ENCODE measurements at regions not wholly inside any gene's neighbourhood (a gene's known extent, or its start where the extent isn't known, plus 50 kb on each side); places are given as distances from the start of the nearest gene placed in this dataset.

GRCh38 chr16:80900593-80900954, 96.2 kb upstream of the CDYL2 start:
- TF ChIP-seq, protein P1, sequence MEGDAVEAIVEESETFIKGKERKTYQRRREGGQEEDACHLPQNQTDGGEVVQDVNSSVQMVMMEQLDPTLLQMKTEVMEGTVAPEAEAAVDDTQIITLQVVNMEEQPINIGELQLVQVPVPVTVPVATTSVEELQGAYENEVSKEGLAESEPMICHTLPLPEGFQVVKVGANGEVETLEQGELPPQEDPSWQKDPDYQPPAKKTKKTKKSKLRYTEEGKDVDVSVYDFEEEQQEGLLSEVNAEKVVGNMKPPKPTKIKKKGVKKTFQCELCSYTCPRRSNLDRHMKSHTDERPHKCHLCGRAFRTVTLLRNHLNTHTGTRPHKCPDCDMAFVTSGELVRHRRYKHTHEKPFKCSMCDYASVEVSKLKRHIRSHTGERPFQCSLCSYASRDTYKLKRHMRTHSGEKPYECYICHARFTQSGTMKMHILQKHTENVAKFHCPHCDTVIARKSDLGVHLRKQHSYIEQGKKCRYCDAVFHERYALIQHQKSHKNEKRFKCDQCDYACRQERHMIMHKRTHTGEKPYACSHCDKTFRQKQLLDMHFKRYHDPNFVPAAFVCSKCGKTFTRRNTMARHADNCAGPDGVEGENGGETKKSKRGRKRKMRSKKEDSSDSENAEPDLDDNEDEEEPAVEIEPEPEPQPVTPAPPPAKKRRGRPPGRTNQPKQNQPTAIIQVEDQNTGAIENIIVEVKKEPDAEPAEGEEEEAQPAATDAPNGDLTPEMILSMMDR (IDR thresholded peaks at IDR 0.05), result no peak
- Histone ChIP-seq H3K4me3 (peak overlapping the region in 6 of 10 donors; percentile 26 to 39 (median 30)), H3K9me3 (no peaks in the 10 kb centered on the region), H3K27me3 (no peaks in the 10 kb centered on the region), H3K27ac (peak overlapping the region in 9 of 10 donors; percentile 9 to 80 (median 67)), H3K36me3 (no peaks in the 10 kb centered on the region), H3K4me1 (peaks cover 0 to 22% (median 14%) of the 10 kb centered on the region in 9 donors)
- WGBS, 2 donors, result 29 to 39% methylated on average over 8 of the region's 8 CpGs
- ATAC-seq, result no peak
- intact Hi-C loops (cut with DNase I), result loop anchor here in 1 of 10 donors (10.0 kb wide), 1 partner anchor 64 kb away; no protein-coding TSS in a partner anchor
- DNase-seq, result no peak

- H3K9me3 ChIP-seq, result no peaks in the 10 kb centered on the region
- DNase-seq (peak; percentile 83 to 87), ATAC-seq (peak; percentile 82 to 95 (median 94))
- intact Hi-C loops (cut with DNase I), result loop anchor here in 1 of 10 donors (10.0 kb wide), 1 partner anchor 65 kb away; no protein-coding TSS in a partner anchor
- 27 to 35% methylated on average over 11 of the region's 11 CpGs for WGBS, 2 donors
- TF ChIP-seq, protein P1 (IDR thresholded peaks at IDR 0.05), result no peak
- peak overlapping the region in 6 of 10 donors; percentile 26 to 39 (median 30) for H3K4me3 ChIP-seq
- peak overlapping the region in 9 of 10 donors; percentile 9 to 80 (median 67) for H3K27ac ChIP-seq
- H3K4me1 ChIP-seq, result peaks cover 0 to 22% (median 14%) of the 10 kb centered on the region in 9 donors
- no peaks in the 10 kb centered on the region for H3K27me3 ChIP-seq
- no peaks in the 10 kb centered on the region for H3K36me3 ChIP-seq
Observed at GRCh38 chr16:80899809-80900592, 95.6 kb upstream of the CDYL2 start.

GRCh38 chr16:80896776-80897175, 92.4 kb upstream of the CDYL2 start:
- Histone ChIP-seq H3K4me1 (peaks cover 0 to 22% (median 14%) of the 10 kb centered on the region in 9 donors), H3K9me3 (no peaks in the 10 kb centered on the region), H3K27me3 (no peaks in the 10 kb centered on the region), H3K4me3 (no peak overlapping the region), H3K27ac (no peak overlapping the region), H3K36me3 (no peaks in the 10 kb centered on the region)
- WGBS, 2 donors, result 76 to 89% methylated on average over 5 of the region's 5 CpGs
- intact Hi-C loops (cut with DNase I), result no loop called here
- TF ChIP-seq, protein P1 (IDR thresholded peaks at IDR 0.05), result no peak
- no peak for DNase-seq
- no peak for ATAC-seq

DNA sequence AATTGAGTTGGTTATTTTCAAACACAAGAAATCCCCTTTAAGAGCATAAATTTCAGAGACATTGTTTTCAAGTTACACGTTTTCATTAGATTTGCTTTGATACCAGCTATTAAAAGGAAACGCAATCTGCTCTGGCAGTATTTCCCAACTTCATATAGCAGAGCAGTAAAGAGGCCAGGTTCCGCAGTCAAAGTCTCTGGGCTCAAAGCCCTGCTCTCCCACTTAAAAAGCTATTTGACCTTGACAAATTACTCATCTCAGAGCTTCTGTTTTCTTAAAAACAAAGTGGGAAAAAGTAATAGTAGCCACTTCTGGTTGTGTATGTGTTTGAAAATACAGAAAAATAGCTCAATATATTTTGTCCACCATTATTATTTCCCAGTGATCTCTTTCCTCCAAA, 89.7 kb upstream of the CDYL2 start:
- no peaks in the 10 kb centered on the region for H3K36me3 ChIP-seq
- no peak for DNase-seq
- WGBS, 2 donors, result 68 to 79% methylated on average over 3 of the region's 3 CpGs
- TF ChIP-seq, protein P1 (IDR thresholded peaks at IDR 0.05), result no peak
- H3K4me1 ChIP-seq, result peaks cover 0 to 3% (median 0%) of the 10 kb centered on the region in 9 donors
- intact Hi-C loops (cut with DNase I), result no loop called here
- no peak for ATAC-seq
- no peaks in the 10 kb centered on the region for H3K27me3 ChIP-seq
- no peaks in the 10 kb centered on the region for H3K9me3 ChIP-seq
- H3K27ac ChIP-seq, result no peak overlapping the region
- H3K4me3 ChIP-seq, result no peak overlapping the region

Data from heart right ventricle (tissue), 16 donors.